Esophagus (tissue), 2 donors: ENCODE measurements at regions not wholly inside any gene's neighbourhood (a gene's known extent, or its start where the extent isn't known, plus 50 kb on each side); places are given as distances from the start of the nearest gene placed in this dataset.

Experiments
- H3K27ac ChIP-seq, 2 donors: one replicate each; pipeline ENCODE4 v1.5.1; 2013; ENCODE audit warnings: low read depth in 2 of 2, mild to moderate bottlenecking in 2 of 2, inconsistent platforms in 1 of 2, low read length in 1 of 2, moderate library complexity in 1 of 2
- H3K27me3 ChIP-seq, 2 donors: one replicate each; pipeline ENCODE4 v1.6.1; 2013; ENCODE audit warnings: low read length in 2 of 2, control low read depth in 1 of 2, mild to moderate bottlenecking in 1 of 2; ENCODE audit not compliant: insufficient read depth in 2 of 2, control insufficient read depth in 1 of 2
- H3K36me3 ChIP-seq, 2 donors: one replicate each; pipeline ENCODE4 v1.6.1; 2013; ENCODE audit warnings: low read length in 1 of 2; ENCODE audit not compliant: control insufficient read depth in 2 of 2, insufficient read depth in 2 of 2
- H3K4me1 ChIP-seq, 2 donors: one replicate each; pipeline ENCODE4 v1.6.1; 2013; ENCODE audit warnings: low read length in 1 of 2; ENCODE audit not compliant: control insufficient read depth in 2 of 2, insufficient read depth in 2 of 2
- H3K4me3 ChIP-seq, 2 donors: one replicate each; pipeline ENCODE4 v1.5.1; 2013; ENCODE audit warnings: low read length in 2 of 2, mild to moderate bottlenecking in 2 of 2, low read depth in 1 of 2, moderate library complexity in 1 of 2
- H3K9me3 ChIP-seq, 2 donors: one replicate each; pipeline ENCODE4 v1.6.1; 2013; ENCODE audit warnings: mild to moderate bottlenecking in 2 of 2, low read depth in 1 of 2, low read length in 1 of 2, moderate library complexity in 1 of 2; ENCODE audit not compliant: control insufficient read depth in 2 of 2, insufficient read depth in 1 of 2
- WGBS, 2 donors: extraction: QIAGEN DNeasy Blood & Tissue Kit; methylation state at CpG; one replicate each; pipeline ENCODE4 v1.1.7; 2013; 5-methylcytosine and 5-hydroxymethylcytosine counted together
- donor health status: healthy with polysubstance abuse.
- donor health status: Bipolar disorder and iron deficiency.

DNA sequence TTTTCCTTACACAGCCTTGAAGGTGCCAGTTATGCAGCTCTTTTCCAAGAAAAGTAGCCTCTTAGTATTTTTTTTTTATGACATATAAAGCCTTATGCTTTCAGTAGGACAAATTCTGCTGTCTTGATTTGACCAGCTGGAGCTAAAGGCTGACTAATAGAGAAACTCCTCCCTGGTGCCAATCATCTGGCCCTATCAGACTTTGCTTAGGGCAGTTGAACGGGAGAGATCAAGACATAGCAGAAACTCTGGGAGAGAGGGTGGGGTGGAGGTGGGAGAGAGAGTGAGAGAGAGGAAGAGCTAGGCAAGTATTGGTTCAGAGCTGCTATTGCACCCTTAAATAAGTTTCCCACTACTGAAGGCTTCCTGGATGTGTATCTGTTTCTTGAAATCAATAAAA is 100.2 kb downstream of the SEC61B start:
- no peaks in the 10 kb centered on the region for H3K4me1 ChIP-seq
- no peaks in the 10 kb centered on the region for H3K27me3 ChIP-seq
- H3K27ac ChIP-seq: no peak overlapping the region
- H3K4me3 ChIP-seq: no peak overlapping the region
- 4 to 12% methylated on average over 1 of the region's 1 CpG for WGBS, 2 donors
- no peaks in the 10 kb centered on the region for H3K36me3 ChIP-seq
- no peaks in the 10 kb centered on the region for H3K9me3 ChIP-seq

DNA sequence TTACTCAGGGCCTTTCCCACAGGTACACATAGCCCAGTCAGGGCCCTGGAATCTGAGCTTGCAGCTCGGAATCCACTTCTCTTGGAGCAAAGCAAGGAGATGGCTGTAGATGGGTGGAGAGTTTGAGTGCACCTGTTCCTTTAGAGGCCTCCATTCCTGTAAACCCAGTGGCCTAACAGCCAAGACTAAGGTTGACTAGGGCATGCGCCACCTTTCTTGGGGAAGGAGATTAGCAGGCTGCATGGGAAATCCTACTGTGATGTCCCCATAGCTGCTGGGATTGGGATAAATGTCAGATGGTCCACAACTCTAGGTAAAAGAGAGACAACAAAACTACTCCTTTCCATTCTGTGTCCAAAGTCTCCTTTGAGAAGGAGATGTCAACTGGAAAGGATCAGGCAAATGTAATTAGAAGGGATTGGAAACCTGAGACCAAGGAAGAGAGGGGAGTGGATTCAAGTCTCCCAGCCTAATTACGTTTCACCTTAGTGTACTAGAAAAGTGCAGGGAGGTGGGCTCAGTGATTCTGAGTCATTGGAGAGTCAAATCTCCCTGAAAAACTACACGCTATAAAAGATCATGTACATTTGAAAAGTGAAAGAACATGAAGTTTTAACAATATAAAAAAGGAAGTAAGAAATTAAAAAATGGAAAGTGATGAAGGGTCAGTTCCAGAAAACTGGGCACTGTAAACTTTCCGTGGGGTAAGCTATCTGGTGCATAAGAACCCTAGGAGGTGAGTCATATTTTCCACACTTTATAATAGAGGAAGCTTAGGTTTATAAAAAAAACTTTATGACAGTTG is 104.2 kb downstream of the SEC61B start:
- Histone ChIP-seq H3K4me1 (peaks cover 0 to 2% of the 10 kb centered on the region in 2 donors), H3K9me3 (no peaks in the 10 kb centered on the region), H3K27ac (no peak overlapping the region), H3K27me3 (no peaks in the 10 kb centered on the region), H3K4me3 (no peak overlapping the region), H3K36me3 (no peaks in the 10 kb centered on the region)
- WGBS, 2 donors: 75% methylated on average over 5 of the region's 5 CpGs

DNA sequence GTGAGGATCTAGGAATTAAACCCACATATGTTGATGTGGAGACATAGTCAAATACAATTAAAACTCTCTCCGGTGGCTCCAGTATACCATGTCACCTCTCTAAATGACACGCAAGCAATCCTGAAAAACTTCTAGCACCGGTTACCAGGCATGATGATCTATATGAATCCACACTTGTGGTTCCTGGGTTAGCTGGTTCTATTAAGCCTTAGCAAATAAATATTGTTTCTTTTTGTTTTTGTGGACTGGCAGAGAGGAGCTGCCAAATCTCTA is 104.8 kb downstream of the SEC61B start:
- H3K27me3 ChIP-seq: no peaks in the 10 kb centered on the region
- peaks cover 0 to 2% of the 10 kb centered on the region in 2 donors for H3K4me1 ChIP-seq
- H3K36me3 ChIP-seq: no peaks in the 10 kb centered on the region
- H3K9me3 ChIP-seq: no peaks in the 10 kb centered on the region
- no peak overlapping the region for H3K4me3 ChIP-seq
- H3K27ac ChIP-seq: no peak overlapping the region
- WGBS, 2 donors: 55 to 77% methylated on average over 3 of the region's 3 CpGs

DNA sequence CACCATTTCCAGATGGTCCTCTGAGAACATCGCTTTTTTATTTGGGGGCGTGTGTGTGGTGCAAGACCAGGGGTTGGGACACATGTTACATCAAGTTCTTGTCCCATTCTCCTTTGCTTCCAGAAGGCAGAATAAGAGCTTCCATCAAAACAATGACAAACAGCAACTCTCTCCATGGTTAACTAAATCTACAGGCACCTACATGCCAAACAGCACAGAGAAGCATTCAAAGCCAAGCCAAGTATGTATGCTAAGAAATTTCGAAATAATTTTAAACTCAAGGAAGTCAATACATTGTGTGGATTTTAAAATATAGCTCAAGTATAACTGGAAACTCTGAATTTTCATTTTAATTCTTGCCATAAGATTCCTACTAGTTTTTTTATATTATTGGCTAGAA is 105.6 kb downstream of the SEC61B start:
- WGBS, 2 donors: 56 to 69% methylated on average over 3 of the region's 3 CpGs
- Histone ChIP-seq H3K36me3 (no peaks in the 10 kb centered on the region), H3K4me3 (no peak overlapping the region), H3K27me3 (no peaks in the 10 kb centered on the region), H3K4me1 (peaks cover 0 to 2% of the 10 kb centered on the region in 2 donors), H3K27ac (peak overlapping the region in 1 of 2 donors; percentile 26), H3K9me3 (no peaks in the 10 kb centered on the region)

DNA sequence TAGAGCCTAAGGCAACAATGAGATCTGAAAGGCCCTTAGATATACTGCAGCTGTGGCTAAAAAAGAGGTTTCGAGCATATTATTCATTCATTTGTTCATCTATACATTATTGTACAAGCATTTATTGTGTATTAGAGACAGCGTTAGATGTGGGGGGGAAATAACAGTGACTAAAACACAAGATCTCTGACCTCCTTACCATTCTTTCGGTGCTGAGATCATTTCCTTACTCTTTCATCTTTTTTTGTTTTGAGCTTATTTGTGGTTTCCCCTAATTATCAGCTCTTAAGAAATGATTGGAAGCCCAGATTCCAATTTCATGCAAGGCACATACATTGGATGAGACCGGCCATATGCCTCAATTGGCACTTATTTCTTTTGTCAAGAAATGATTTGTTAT is 113.2 kb downstream of the SEC61B start:
- H3K36me3 ChIP-seq: no peaks in the 10 kb centered on the region
- no peaks in the 10 kb centered on the region for H3K9me3 ChIP-seq
- H3K4me1 ChIP-seq: no peaks in the 10 kb centered on the region
- peaks cover 0 to 3% of the 10 kb centered on the region in 2 donors for H3K27me3 ChIP-seq
- no peak overlapping the region for H3K4me3 ChIP-seq
- H3K27ac ChIP-seq: no peak overlapping the region
- WGBS, 2 donors: 70 to 76% methylated on average over 4 of the region's 4 CpGs

DNA sequence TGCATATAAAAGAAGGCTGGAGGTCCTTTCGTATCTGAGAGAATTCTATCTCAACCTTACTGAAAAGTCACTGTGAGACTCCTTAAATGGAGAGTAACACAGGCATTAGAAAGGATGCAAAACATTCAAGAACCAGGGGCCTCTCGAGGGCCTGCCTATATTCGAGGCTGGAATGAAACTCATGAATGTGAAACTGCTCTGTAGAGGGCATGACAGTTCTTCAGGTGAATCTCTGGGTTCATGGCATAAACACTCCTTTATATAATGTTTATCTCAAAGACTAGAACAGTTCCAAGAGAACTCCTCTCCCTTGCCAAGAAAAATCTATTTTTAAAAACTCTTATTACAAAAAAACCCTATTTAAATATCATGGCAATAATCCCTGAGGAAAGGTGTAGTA is 113.9 kb downstream of the SEC61B start:
- no peaks in the 10 kb centered on the region for H3K36me3 ChIP-seq
- no peaks in the 10 kb centered on the region for H3K4me1 ChIP-seq
- peaks cover 0 to 3% of the 10 kb centered on the region in 2 donors for H3K27me3 ChIP-seq
- H3K4me3 ChIP-seq: no peak overlapping the region
- H3K27ac ChIP-seq: no peak overlapping the region
- 48 to 65% methylated on average over 3 of the region's 3 CpGs for WGBS, 2 donors
- no peaks in the 10 kb centered on the region for H3K9me3 ChIP-seq

DNA sequence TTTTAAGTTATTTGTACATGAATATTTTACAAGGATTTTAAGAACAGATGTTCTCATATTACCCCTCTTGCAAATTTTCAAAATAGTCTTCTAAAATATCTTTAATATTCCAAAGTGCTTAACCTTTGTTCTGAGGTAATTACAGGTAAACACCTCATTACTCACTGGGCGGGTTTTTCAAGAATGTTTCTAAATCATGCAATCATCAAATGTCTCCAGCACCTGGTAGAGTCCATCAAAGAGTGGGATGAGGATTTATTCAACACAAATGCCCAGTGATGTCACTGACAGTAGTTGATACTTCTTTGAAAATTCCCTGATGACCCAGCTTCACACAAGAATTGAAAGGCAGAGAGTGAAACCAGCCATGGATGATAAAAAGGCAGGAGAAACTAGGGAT is 114.4 kb downstream of the SEC61B start:
- no peaks in the 10 kb centered on the region for H3K36me3 ChIP-seq
- 61 to 72% methylated on average over 1 of the region's 1 CpG for WGBS, 2 donors

DNA sequence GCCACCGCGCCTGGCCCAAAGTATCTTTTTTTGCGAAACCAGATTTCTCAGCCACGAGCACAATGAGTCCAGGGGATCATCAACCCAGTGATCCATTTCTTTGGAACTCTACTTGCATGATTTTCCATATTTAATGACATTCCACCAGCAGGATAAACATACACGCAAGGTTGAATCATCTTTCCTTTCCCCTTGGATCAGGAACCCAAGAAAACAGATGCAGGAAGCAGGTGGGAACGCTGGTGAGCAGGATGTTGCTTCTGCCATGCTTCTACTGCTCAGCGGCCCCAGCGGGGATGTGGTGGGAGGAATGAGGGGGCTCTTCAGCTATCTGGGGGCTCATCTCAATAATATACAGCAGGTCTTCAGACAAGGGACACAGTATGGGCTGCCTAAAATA is 118.2 kb downstream of the SEC61B start:
- H3K4me3 ChIP-seq: no peak overlapping the region
- H3K27ac ChIP-seq: no peak overlapping the region
- H3K36me3 ChIP-seq: no peaks in the 10 kb centered on the region
- H3K4me1 ChIP-seq: no peaks in the 10 kb centered on the region
- H3K9me3 ChIP-seq: no peaks in the 10 kb centered on the region
- peaks cover 0 to 3% of the 10 kb centered on the region in 2 donors for H3K27me3 ChIP-seq
- 88 to 90% methylated on average over 8 of the region's 8 CpGs for WGBS, 2 donors

More for the DNA sequence above, 114.4 kb downstream of the SEC61B start:
- Histone ChIP-seq H3K27me3 (peaks cover 0 to 3% of the 10 kb centered on the region in 2 donors), H3K9me3 (no peaks in the 10 kb centered on the region), H3K4me3 (no peak overlapping the region), H3K4me1 (no peaks in the 10 kb centered on the region), H3K27ac (no peak overlapping the region)

DNA sequence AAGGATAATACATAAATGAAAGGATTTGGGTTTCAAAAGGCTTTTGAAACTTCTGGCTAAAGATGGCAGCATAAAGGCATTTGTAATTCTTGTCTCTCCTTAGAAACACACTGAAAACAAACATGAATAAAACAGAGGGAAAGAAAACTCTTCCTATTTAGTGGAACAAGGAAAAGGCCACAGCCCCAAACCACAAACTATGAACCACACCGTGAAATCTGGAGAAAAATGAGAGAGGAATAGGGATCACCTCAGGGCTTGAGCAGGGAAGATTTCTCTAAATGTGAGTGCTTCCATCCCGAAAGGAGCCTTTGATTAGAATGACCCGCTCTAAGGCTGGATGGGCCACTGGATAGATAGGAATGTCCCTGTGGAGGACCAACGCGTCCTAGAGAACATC is 119.6 kb downstream of the SEC61B start:
- Histone ChIP-seq H3K27me3 (peaks cover 0 to 3% of the 10 kb centered on the region in 2 donors), H3K36me3 (no peaks in the 10 kb centered on the region), H3K9me3 (no peaks in the 10 kb centered on the region), H3K4me1 (no peaks in the 10 kb centered on the region), H3K27ac (no peak overlapping the region), H3K4me3 (no peak overlapping the region)
- 88 to 93% methylated on average over 5 of the region's 5 CpGs for WGBS, 2 donors

DNA sequence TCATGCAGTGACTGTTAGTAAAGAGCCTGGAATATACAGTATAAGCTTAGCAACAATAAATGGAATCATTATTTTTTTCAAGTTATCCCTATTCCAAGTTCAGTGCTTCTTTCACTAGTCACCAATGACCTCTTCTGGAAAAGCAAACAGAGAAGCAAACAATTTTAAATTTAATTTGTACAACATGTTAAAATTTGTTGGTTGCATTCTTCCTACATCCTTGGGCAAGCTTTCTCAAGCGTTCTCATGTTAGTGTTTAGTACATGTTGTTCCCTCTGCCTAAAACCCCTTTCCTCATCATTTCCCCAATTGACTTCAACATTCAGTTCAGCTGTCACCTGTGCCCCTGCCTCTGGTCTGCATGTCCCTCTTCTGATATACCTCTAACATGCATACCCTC is 123.4 kb downstream of the SEC61B start:
- H3K4me1 ChIP-seq: no peaks in the 10 kb centered on the region
- no peak overlapping the region for H3K27ac ChIP-seq
- H3K9me3 ChIP-seq: no peaks in the 10 kb centered on the region
- H3K36me3 ChIP-seq: no peaks in the 10 kb centered on the region
- H3K27me3 ChIP-seq: no peaks in the 10 kb centered on the region
- no peak overlapping the region for H3K4me3 ChIP-seq
- 64 to 75% methylated on average over 1 of the region's 1 CpG for WGBS, 2 donors
